Thoracic aorta (tissue), 2 donors: ENCODE measurements at regions not wholly inside any gene's neighbourhood (a gene's known extent, or its start where the extent isn't known, plus 50 kb on each side); places are given as distances from the start of the nearest gene placed in this dataset.

ENCODE experiments used
- ATAC-seq: fragments of 150-250 bp; one replicate; pipeline ENCODE4 v1.8.0; 2017; ENCODE audit warnings: low read depth; ENCODE audit not compliant: insufficient number of reproducible peaks, low FRiP score
- DNase-seq: peaks from one replicate; pipeline ENCODE4 v3.0.0-alpha.2; 2020; ENCODE audit warnings: low spot score
- H3K27ac ChIP-seq, 2 donors: fragments of 200-600 bp; sonication (generic); 1 replicate in 1 of 2; 2 replicates in 1 of 2; pipeline ENCODE4 v1.5.1; 2016; ENCODE audit warnings: mild to moderate bottlenecking in 2 of 2, moderate library complexity in 2 of 2
- H3K27me3 ChIP-seq: fragments of 200-600 bp; sonication (generic); replicated peaks from 2 replicates; pipeline ENCODE4 v1.6.0; 2016; ENCODE audit warnings: mild to moderate bottlenecking; ENCODE audit not compliant: insufficient read depth
- H3K36me3 ChIP-seq: fragments of 200-600 bp; sonication (generic); one replicate; pipeline ENCODE4 v1.5.1; 2016
- H3K4me1 ChIP-seq, 2 donors: fragments of 200-600 bp; sonication (generic); 1 replicate in 1 of 2; 2 replicates in 1 of 2; pipeline versions ENCODE4 v1.5.1 to v1.6.0; 2016; ENCODE audit warnings: low read depth in 2 of 2, mild to moderate bottlenecking in 1 of 2; ENCODE audit not compliant: control insufficient read depth in 1 of 2
- H3K4me3 ChIP-seq: fragments of 200-600 bp; sonication (generic); 2 replicates; pipeline ENCODE4 v1.5.1; 2016; ENCODE audit warnings: mild to moderate bottlenecking
- H3K9me3 ChIP-seq: fragments of 200-600 bp; sonication (generic); 2 replicates; pipeline ENCODE4 v1.5.1; 2016
- TF ChIP-seq, protein P1 (sequence below): fragments of 200-600 bp; sonication (generic); IDR thresholded peaks from one replicate; pipeline ENCODE4 v1.5.1; 2019; ENCODE audit warnings: antibody characterized with exemption

DNA sequence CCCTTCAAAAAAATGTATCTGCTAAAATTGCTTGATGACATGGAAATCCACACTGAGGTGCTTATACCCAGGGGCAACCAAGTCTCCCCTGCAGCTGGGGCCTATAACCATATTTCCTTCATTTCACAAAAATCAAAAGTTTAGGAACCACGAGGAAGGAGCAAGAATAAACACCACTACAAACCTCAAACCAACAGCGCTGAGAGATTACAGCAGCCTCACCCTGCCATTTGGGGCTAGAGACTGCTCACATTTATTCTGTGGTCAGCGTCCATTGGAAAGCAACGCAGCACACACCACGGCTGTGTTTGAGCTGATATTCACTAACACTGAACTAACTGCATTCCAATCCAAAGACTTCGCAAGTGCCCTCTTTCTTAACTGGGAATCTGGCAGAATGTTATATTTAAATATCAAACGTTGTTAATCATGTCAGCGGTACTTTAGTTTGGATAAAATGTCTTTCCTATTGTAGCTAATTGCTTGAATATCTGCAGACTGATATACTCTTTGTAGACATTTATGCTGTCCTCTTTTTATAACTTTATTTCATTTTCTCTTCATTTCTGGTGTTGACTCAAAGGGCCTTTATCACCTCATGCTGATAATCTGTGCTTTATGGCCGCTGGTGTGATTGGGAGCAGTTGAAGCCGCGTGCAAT, 94.6 kb downstream of the FOXA2 start:
- TF ChIP-seq, protein P1, sequence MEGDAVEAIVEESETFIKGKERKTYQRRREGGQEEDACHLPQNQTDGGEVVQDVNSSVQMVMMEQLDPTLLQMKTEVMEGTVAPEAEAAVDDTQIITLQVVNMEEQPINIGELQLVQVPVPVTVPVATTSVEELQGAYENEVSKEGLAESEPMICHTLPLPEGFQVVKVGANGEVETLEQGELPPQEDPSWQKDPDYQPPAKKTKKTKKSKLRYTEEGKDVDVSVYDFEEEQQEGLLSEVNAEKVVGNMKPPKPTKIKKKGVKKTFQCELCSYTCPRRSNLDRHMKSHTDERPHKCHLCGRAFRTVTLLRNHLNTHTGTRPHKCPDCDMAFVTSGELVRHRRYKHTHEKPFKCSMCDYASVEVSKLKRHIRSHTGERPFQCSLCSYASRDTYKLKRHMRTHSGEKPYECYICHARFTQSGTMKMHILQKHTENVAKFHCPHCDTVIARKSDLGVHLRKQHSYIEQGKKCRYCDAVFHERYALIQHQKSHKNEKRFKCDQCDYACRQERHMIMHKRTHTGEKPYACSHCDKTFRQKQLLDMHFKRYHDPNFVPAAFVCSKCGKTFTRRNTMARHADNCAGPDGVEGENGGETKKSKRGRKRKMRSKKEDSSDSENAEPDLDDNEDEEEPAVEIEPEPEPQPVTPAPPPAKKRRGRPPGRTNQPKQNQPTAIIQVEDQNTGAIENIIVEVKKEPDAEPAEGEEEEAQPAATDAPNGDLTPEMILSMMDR, result no peak
- ATAC-seq, result no peak
- no peaks in the 10 kb centered on the region for H3K4me1 ChIP-seq
- no peak overlapping the region for H3K4me3 ChIP-seq
- no peaks in the 10 kb centered on the region for H3K9me3 ChIP-seq
- H3K27ac ChIP-seq, result no peak overlapping the region
- H3K36me3 ChIP-seq, result no peaks in the 10 kb centered on the region
- no peak for DNase-seq
- no peaks in the 10 kb centered on the region for H3K27me3 ChIP-seq

DNA sequence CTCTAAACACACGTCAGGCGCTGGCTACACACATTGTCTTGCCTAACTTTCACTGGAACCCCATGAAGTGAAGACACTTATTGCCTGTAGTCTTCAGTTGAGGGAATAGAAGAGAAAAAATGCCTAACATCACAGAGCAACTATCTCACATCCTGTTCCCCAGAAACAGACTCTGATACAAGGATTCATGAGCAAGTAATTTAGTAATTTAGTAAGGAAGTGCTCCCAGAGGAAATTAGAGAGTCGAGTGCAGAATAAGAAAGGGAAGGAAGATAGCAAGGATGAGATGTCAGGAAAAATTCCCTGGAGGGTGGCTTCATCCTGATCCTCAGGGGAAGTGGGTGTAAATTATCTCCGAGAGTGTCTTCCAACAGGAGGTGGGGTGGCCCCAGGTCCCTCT, 104.0 kb downstream of the FOXA2 start:
- no peaks in the 10 kb centered on the region for H3K9me3 ChIP-seq

DNA sequence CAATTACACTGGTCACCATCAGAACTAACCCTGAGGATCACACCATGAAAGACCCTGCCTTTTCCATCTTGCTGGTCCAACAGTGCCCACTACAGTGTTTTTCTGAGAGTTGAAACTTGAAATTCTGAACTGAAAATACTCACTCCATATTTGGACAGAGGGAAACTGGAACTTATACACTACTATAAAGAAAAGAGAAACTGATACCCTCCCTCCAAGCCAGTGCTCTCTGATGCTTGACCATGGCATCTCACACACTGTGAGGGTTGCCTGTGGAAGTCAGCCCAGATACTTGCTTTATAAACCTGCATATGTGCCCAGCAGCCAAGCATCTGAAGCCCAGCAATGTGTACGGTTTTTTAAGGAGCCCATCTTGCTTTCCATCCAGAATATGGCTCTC, 108.7 kb downstream of the FOXA2 start:
- H3K9me3 ChIP-seq, result no peaks in the 10 kb centered on the region
- H3K36me3 ChIP-seq, result no peaks in the 10 kb centered on the region
- TF ChIP-seq, protein P1, result no peak
- H3K4me3 ChIP-seq, result no peak overlapping the region
- no peak overlapping the region for H3K27ac ChIP-seq
- no peak for DNase-seq
- H3K27me3 ChIP-seq, result no peaks in the 10 kb centered on the region
- H3K4me1 ChIP-seq, result no peaks in the 10 kb centered on the region
- ATAC-seq, result no peak

More for the DNA sequence above, 104.0 kb downstream of the FOXA2 start:
- DNase-seq, result no peak
- Histone ChIP-seq H3K27me3 (no peaks in the 10 kb centered on the region), H3K27ac (no peak overlapping the region), H3K4me3 (no peak overlapping the region), H3K36me3 (no peaks in the 10 kb centered on the region), H3K4me1 (no peaks in the 10 kb centered on the region)
- no peak for ATAC-seq
- TF ChIP-seq, protein P1, result no peak

DNA sequence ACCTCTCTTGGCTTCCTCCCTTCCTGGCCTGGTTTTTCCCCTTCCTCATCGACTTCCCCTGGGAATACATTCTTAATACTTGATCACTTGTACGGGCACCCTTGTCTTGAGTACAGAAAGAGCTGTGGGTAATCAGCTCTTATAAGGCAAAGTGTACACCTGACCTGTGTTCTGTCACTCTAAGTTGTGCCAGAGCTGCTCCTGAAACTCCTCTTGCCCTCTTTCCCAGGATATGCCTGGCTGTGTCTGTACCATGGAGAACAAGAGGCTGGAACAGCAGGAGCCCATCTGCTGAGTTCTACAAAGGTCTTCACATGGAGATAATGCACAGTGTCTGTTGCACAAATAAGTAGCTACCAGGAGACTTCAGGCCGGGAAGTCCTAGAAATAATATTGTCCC, 110.1 kb downstream of the FOXA2 start:
- DNase-seq, result no peak
- Histone ChIP-seq H3K27ac (no peak overlapping the region), H3K36me3 (no peaks in the 10 kb centered on the region), H3K4me1 (no peaks in the 10 kb centered on the region), H3K9me3 (no peaks in the 10 kb centered on the region), H3K27me3 (no peaks in the 10 kb centered on the region), H3K4me3 (no peak overlapping the region)
- TF ChIP-seq, protein P1, result no peak
- no peak for ATAC-seq

DNA sequence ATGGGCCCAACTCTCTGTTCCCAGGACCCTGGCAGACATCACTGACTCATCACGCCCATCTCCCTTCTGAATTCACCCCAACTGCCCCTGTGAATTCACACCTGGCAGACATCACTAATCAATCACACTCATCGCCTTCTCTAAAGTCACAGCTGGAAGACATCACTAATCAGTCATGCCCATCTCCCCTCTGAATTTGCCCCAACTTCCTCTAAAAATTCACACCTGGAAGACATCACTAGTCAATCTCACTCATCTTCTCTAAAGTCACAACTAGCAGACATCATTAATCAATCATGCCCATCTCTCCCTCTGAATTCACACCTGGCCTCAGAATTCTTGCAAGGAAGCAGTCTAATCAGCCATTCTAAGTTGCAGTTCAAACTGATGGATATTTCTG, 111.1 kb downstream of the FOXA2 start:
- no peak for ATAC-seq

More for the DNA sequence above, 111.1 kb downstream of the FOXA2 start:
- no peak overlapping the region for H3K4me3 ChIP-seq
- no peaks in the 10 kb centered on the region for H3K27me3 ChIP-seq
- no peak for DNase-seq
- H3K9me3 ChIP-seq, result no peaks in the 10 kb centered on the region
- TF ChIP-seq, protein P1, result no peak
- H3K4me1 ChIP-seq, result no peaks in the 10 kb centered on the region
- H3K36me3 ChIP-seq, result no peaks in the 10 kb centered on the region
- H3K27ac ChIP-seq, result no peak overlapping the region
